ENCODE measurements at regions not wholly inside any gene's neighbourhood (a gene's known extent, or its start where the extent isn't known, plus 50 kb on each side); places are given as distances from the start of the nearest gene placed in this dataset.

DNA sequence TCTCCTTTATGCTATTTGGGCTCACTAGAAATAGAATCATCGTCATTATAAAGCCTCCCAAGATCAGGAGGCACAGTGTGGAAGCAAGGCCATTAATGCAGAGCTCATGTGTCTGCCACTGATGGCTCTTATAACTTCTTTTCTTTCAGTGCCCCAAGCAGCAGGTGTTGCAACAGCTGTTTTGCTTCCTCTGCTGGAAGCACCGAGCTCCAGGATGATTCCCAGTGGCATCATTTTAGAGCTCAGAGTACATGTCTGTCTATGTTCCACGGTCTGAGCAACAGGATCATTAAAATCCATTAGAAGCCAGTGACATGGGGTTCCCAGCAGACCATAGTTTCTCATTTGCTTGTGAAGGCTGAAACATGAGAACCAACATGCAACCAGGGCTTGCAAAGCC, 803.0 kb upstream of the FAT3 start:
- H3K4me3 ChIP-seq (ENCODE audit: low read depth, low read length), result no peak overlapping the region
- TF ChIP-seq, protein P1, sequence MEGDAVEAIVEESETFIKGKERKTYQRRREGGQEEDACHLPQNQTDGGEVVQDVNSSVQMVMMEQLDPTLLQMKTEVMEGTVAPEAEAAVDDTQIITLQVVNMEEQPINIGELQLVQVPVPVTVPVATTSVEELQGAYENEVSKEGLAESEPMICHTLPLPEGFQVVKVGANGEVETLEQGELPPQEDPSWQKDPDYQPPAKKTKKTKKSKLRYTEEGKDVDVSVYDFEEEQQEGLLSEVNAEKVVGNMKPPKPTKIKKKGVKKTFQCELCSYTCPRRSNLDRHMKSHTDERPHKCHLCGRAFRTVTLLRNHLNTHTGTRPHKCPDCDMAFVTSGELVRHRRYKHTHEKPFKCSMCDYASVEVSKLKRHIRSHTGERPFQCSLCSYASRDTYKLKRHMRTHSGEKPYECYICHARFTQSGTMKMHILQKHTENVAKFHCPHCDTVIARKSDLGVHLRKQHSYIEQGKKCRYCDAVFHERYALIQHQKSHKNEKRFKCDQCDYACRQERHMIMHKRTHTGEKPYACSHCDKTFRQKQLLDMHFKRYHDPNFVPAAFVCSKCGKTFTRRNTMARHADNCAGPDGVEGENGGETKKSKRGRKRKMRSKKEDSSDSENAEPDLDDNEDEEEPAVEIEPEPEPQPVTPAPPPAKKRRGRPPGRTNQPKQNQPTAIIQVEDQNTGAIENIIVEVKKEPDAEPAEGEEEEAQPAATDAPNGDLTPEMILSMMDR (IDR thresholded peaks at IDR 0.05; ENCODE audit: borderline replicate concordance, insufficient read depth, low read depth, low read length), result no peak

DNA sequence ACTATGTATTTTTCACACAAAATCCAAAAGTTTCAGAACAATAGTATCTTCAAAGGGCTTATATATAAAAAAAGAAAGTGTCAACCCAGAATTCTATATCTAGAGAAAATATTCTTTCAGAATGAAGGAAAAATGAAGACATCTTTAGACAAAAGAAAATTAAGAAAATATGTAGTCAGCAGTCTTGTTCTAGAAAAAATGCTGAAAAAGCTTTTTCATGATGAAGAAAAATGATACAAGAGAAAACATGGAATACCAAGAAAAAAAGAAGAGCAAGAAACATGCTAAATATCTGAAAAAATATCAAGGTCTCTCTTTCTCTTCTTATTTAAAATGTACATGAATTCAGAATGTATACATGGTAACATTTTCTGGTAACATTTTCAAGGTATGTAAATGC, 816.8 kb upstream of the FAT3 start:
- TF ChIP-seq, protein P1 (IDR thresholded peaks at IDR 0.05; ENCODE audit: borderline replicate concordance, insufficient read depth, low read depth, low read length), result no peak
- no peak overlapping the region for H3K4me3 ChIP-seq (ENCODE audit: low read depth, low read length)

DNA sequence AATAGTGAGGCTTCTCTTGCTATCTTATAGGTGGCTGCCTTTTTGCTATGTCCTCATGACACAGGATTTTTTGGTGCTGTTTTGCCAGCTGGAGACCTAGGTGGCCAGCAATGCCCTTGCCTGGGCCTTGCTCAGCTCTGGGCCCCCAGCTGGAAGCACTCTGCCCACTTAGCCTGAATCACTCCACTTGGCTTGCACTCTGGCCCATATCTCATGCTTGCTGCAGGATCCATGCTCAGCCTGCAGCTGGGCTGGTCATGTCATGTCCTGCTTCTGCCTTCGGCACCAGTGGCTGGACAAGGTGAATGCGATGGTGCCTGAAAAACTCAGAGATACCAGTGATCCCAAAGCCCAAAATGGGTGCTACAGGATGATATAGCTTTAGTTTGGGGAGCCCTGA, 818.6 kb upstream of the FAT3 start:
- TF ChIP-seq, protein P1 (IDR thresholded peaks at IDR 0.05; ENCODE audit: borderline replicate concordance, insufficient read depth, low read depth, low read length), result no peak
- no peak overlapping the region for H3K4me3 ChIP-seq (ENCODE audit: low read depth, low read length)

DNA sequence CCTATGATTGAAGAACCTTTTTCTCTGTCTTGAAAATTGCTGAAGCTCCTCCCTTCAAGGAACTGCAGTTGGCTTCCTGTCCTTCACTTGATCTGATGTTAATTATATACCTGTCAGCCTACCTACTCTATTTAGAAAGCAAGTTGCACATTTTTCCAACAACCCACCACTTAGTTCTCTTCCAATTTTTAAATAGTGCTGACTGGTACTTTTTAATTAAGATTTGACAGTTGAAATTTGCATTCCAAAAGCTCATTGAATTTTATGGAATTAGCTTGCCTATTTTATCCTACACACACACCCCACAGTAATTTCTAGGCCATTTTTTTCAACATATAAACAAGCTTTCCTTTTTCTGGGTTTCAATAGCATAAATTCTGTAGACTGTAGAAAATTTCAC, 820.3 kb upstream of the FAT3 start:
- no peak overlapping the region for H3K4me3 ChIP-seq (ENCODE audit: low read depth, low read length)
- TF ChIP-seq, protein P1 (IDR thresholded peaks at IDR 0.05; ENCODE audit: borderline replicate concordance, insufficient read depth, low read depth, low read length), result no peak

DNA sequence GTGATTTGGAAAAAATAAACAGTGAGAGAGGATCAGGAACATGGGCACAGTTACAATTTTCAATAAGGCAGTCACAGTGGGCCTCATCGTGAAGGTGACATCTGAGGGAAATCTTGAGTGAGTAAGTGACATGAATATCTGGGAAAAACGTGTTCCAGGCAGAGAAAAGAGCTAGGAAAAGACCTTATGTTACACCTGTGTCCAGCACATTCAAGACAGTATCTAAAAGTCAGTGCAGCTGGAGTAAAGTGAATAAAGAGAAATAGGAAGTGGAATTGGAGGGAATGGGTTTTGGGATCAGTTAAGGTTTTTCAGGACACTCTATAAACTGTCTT, 827.5 kb upstream of the FAT3 start:
- no peak overlapping the region for H3K4me3 ChIP-seq (ENCODE audit: low read depth, low read length)
- TF ChIP-seq, protein P1 (IDR thresholded peaks at IDR 0.05; ENCODE audit: borderline replicate concordance, insufficient read depth, low read depth, low read length), result no peak

DNA sequence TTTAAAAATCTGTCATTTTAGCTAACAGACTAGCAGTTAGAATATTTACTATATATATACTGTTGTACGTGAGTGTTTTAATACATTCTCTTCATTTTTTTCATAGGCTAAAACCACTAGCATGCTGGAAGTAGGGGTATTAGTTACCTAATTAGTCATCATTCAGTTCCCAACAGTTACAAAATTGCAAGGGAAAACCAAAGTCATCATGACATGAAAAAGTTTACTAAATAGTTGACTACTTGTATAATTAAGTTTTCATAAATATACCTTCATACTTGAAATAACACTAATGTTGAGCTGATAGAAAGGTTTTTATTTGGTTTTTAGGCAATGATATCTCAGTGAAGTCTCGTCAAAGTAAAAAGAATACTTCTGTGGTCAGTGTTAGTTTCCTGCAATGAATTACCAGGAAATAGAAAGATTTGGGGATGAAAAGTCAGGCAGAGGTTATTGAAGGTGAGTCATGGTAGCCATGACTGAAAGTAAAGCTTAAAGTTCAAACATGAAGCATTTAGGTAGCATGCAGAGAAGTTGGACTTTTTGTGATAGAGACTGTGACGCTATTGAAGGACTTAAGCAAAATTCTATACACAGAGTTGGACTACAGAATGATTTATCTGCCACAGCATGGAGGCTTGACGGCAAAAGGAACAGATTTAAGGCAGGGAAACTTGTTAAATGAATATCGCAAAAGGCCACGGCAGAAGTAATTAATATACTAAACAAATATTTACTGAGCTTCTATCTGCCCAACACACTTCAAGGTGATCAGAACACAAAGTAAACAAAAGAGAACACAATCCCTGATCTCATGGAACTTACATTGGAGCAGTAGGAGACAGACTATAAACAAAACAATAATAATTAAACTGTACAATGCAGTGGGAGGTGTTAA, 828.1 kb upstream of the FAT3 start:
- no peak overlapping the region for H3K4me3 ChIP-seq (ENCODE audit: low read depth, low read length)
- TF ChIP-seq, protein P1 (IDR thresholded peaks at IDR 0.05; ENCODE audit: borderline replicate concordance, insufficient read depth, low read depth, low read length), result no peak

DNA sequence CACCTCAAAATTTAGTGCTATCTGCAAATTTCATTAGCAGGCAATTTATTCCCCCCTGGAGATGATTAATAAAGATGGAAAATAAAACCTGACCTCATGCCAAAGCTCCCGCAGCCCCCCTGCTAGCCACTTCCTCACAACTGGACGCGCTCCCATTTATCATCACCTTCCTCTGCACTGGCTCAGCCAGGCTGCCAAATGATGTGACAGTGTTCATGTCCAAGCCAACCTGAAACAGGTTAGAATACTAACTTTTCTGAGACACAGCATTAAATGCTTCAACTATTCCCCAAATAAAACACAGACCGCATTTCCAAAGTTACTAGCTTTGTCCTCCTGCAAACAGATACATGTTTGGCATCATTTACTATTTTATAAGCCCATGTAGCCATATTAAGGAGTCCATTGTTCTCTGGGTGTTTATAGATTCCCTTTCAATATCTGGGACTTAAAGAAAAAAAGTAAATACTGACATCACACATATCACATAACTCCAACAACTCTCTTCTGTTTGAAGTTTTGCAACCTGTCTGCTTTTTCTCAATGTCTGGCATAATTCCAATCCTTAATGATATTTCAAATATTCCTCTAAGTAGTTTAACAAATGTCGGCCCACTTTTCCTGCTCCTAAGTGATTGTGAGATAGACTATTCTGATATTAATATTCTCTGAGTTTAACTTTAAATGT, 829.7 kb upstream of the FAT3 start:
- TF ChIP-seq, protein P1 (IDR thresholded peaks at IDR 0.05; ENCODE audit: borderline replicate concordance, insufficient read depth, low read depth, low read length), result no peak
- no peak overlapping the region for H3K4me3 ChIP-seq (ENCODE audit: low read depth, low read length)
